CD4-positive, alpha-beta T cell treated with Interleukin-15 for 4 hours (primary cell): ENCODE measurements at regions not wholly inside any gene's neighbourhood (a gene's known extent, or its start where the extent isn't known, plus 50 kb on each side); places are given as distances from the start of the nearest gene placed in this dataset.
"Not testable (repeated sequence)": the region's sequence is repeated elsewhere in the genome, so short reads cannot be mapped to it uniquely, and the experiment has no call there.

Experiments used
- DNase-seq: peaks from one replicate; pipeline ENCODE4 v3.0.0-alpha.2; 2020; ENCODE audit warnings: low spot score

- DNase-seq, result not testable (repeated sequence)
Observed at GRCh38 chr2:95686056-95686825, 94.4 kb downstream of the TRIM43 start.

GRCh38 chr2:95687852-95688251 is 96.1 kb downstream of the TRIM43 start:
- DNase-seq, result not testable (repeated sequence)

- DNase-seq, result not testable (repeated sequence)
Observed at GRCh38 chr2:95691210-95691609, 99.4 kb downstream of the TRIM43 start.

GRCh38 chr2:95693071-95693846 is 101.5 kb downstream of the TRIM43 start:
- DNase-seq, result not testable (repeated sequence)

- no peak for DNase-seq
Observed at GRCh38 chr2:95695613-95696012, 103.8 kb downstream of the TRIM43 start.

GRCh38 chr2:95698146-95698545 is 106.3 kb downstream of the TRIM43 start:
- DNase-seq, result no peak

- DNase-seq, result not testable (repeated sequence)
Observed at GRCh38 chr2:95699201-95700184, 107.7 kb downstream of the TRIM43 start.

GRCh38 chr2:95700519-95700918 is 108.7 kb downstream of the TRIM43 start:
- DNase-seq, result no peak

GRCh38 chr2:95702471-95702870 is 110.7 kb downstream of the TRIM43 start:
- no peak for DNase-seq

GRCh38 chr2:95707161-95707560 is 115.4 kb downstream of the TRIM43 start:
- DNase-seq, result not testable (repeated sequence)

GRCh38 chr2:95707837-95708236 is 116.0 kb downstream of the TRIM43 start:
- DNase-seq, result no peak

- no peak for DNase-seq
Observed at GRCh38 chr2:95709831-95710230, 118.0 kb downstream of the TRIM43 start.

- not testable (repeated sequence) for DNase-seq
Observed at GRCh38 chr2:95713470-95714177, 121.8 kb downstream of the TRIM43 start.

GRCh38 chr2:95714398-95714797 is 122.6 kb downstream of the TRIM43 start:
- DNase-seq, result not testable (repeated sequence)

GRCh38 chr2:95719473-95720060 is 127.8 kb downstream of the TRIM43 start:
- no peak for DNase-seq

GRCh38 chr2:95721726-95722125 is 129.9 kb downstream of the TRIM43 start:
- DNase-seq, result no peak

- DNase-seq, result no peak
Observed at GRCh38 chr2:95722131-95722697, 130.4 kb downstream of the TRIM43 start.

GRCh38 chr2:95723627-95724210 is 131.9 kb downstream of the TRIM43 start:
- DNase-seq, result not testable (repeated sequence)

- DNase-seq, result not testable (repeated sequence)
Observed at GRCh38 chr2:95725191-95725590, 133.4 kb downstream of the TRIM43 start.

GRCh38 chr2:95725677-95726076 is 133.9 kb downstream of the TRIM43 start:
- DNase-seq, result not testable (repeated sequence)
